ENCODE measurements at regions not wholly inside any gene's neighbourhood (a gene's known extent, or its start where the extent isn't known, plus 50 kb on each side); places are given as distances from the start of the nearest gene placed in this dataset.
"Not testable (repeated sequence)": the region's sequence is repeated elsewhere in the genome, so short reads cannot be mapped to it uniquely, and the experiment has no call there.

DNA sequence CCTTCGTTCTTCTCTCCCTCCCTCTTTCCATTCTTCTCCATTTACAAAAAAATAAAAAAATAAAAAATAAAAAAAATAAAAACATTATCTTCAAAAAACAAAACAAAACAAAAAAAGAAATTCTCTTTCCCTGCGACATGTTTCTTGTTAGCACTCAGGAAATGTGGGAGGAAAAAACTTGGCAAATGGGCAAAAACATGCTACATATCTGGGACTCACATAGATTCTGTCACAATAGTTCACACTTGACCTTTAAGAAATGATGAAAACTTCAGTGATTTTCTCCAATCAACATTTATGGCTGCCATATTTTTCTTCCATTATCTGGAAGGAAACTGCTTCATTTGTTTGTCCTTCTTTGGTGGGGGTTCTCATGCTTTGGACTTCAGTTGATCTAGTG, 109.3 kb downstream of the PRKAB2 start:
- Histone ChIP-seq H3K27ac (ENCODE audit: insufficient read depth, low read depth, low read length, poor library complexity, severe bottlenecking) (no peak overlapping the region), H3K4me3 (ENCODE audit: insufficient read depth, low read depth, low read length) (no peak overlapping the region)
- 94% methylated on average over 2 of the region's 2 CpGs; no CpG with 5 or more reads in 1 of the 2 experiments for WGBS, 2 experiments

DNA sequence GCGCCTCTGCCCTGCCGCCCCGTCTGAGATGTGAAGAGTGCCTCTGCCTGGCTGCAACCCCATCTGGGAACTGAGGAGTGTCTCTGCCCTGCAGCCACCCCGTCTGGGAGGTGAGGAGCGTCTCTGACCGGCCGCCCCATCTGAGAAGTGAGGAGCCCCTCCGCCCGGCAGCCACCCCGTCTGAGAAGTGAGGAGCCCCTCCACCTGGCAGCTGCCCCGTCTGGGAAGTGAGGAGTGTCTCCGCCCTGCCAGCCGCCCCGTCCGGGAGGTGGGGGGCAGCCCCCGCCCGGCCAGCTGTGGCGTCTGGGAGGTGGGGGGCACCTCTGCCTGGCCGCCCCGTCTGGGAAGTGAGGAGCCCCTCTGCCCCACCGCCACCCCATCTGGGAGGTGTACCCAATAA, 110.4 kb downstream of the PRKAB2 start:
- WGBS, 2 experiments: 92 to 93% methylated on average over 21 of the region's 21 CpGs
- H3K4me3 ChIP-seq (ENCODE audit: insufficient read depth, low read depth, low read length); H3K9me3 ChIP-seq (ENCODE audit: control insufficient read depth, low read length): not testable (repeated sequence)

More for the DNA sequence above, 109.3 kb downstream of the PRKAB2 start:
- Histone ChIP-seq H3K36me3 (ENCODE audit: control insufficient read depth, insufficient read depth, low read length) (no peaks in the 10 kb centered on the region), H3K27me3 (ENCODE audit: control insufficient read depth, insufficient read depth, low read length, poor library complexity, severe bottlenecking) (no peaks in the 10 kb centered on the region), H3K4me1 (ENCODE audit: control insufficient read depth, insufficient read depth, low read length) (no peaks in the 10 kb centered on the region), H3K9me3 (ENCODE audit: control insufficient read depth, low read length) (no peaks in the 10 kb centered on the region)

DNA sequence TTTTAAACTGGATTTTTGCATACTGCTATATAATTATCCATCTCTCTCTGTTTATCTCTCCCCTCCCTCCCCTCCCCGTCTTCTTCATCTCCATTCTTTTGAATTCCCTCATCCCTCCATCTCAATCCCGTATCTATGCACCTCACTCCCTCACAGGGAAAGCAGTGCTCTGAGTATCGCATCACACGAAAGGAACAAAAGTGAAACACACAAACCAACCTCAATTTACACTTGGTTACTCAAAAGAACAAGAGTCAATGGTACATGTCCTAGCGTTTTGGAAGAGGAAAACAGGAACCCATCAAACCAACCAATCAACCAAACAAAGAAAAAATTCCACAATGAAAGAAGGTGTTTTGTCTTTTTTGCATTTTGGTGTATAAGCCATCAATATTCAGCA, 115.1 kb downstream of the NBPF12 start:
- no peaks in the 10 kb centered on the region for H3K4me1 ChIP-seq (ENCODE audit: control insufficient read depth, insufficient read depth, low read length)

More for the DNA sequence above, 110.4 kb downstream of the PRKAB2 start:
- H3K27ac ChIP-seq (ENCODE audit: insufficient read depth, low read depth, low read length, poor library complexity, severe bottlenecking); H3K27me3 ChIP-seq (ENCODE audit: control insufficient read depth, insufficient read depth, low read length, poor library complexity, severe bottlenecking); H3K4me1 ChIP-seq (ENCODE audit: control insufficient read depth, insufficient read depth, low read length); H3K36me3 ChIP-seq (ENCODE audit: control insufficient read depth, insufficient read depth, low read length): not testable (repeated sequence)

GRCh38 chr1:147052677-147053076, 114.6 kb downstream of the NBPF12 start:
- Histone ChIP-seq H3K4me3 (ENCODE audit: insufficient read depth, low read depth, low read length) (no peak overlapping the region), H3K27me3 (ENCODE audit: control insufficient read depth, insufficient read depth, low read length, poor library complexity, severe bottlenecking) (no peaks in the 10 kb centered on the region), H3K9me3 (ENCODE audit: control insufficient read depth, low read length) (no peaks in the 10 kb centered on the region), H3K27ac (ENCODE audit: insufficient read depth, low read depth, low read length, poor library complexity, severe bottlenecking) (no peak overlapping the region), H3K4me1 (ENCODE audit: control insufficient read depth, insufficient read depth, low read length) (no peaks in the 10 kb centered on the region), H3K36me3 (ENCODE audit: control insufficient read depth, insufficient read depth, low read length) (no peaks in the 10 kb centered on the region)
- WGBS, 2 experiments: 88 to 97% methylated on average over 5 of the region's 5 CpGs

More for the DNA sequence above, 115.1 kb downstream of the NBPF12 start:
- WGBS, 2 experiments: 86 to 91% methylated on average over 5 of the region's 5 CpGs
- no peaks in the 10 kb centered on the region for H3K27me3 ChIP-seq (ENCODE audit: control insufficient read depth, insufficient read depth, low read length, poor library complexity, severe bottlenecking)
- H3K27ac ChIP-seq (ENCODE audit: insufficient read depth, low read depth, low read length, poor library complexity, severe bottlenecking): no peak overlapping the region
- H3K9me3 ChIP-seq (ENCODE audit: control insufficient read depth, low read length): no peaks in the 10 kb centered on the region
- no peaks in the 10 kb centered on the region for H3K36me3 ChIP-seq (ENCODE audit: control insufficient read depth, insufficient read depth, low read length)
- no peak overlapping the region for H3K4me3 ChIP-seq (ENCODE audit: insufficient read depth, low read depth, low read length)

GRCh38 chr1:147052143-147052542, 114.0 kb downstream of the NBPF12 start:
- H3K9me3 ChIP-seq (ENCODE audit: control insufficient read depth, low read length): no peaks in the 10 kb centered on the region
- no peaks in the 10 kb centered on the region for H3K4me1 ChIP-seq (ENCODE audit: control insufficient read depth, insufficient read depth, low read length)
- H3K36me3 ChIP-seq (ENCODE audit: control insufficient read depth, insufficient read depth, low read length): no peaks in the 10 kb centered on the region
- no peak overlapping the region for H3K27ac ChIP-seq (ENCODE audit: insufficient read depth, low read depth, low read length, poor library complexity, severe bottlenecking)
- WGBS, 2 experiments: 93 to 94% methylated on average over 8 of the region's 8 CpGs
- no peaks in the 10 kb centered on the region for H3K27me3 ChIP-seq (ENCODE audit: control insufficient read depth, insufficient read depth, low read length, poor library complexity, severe bottlenecking)
- no peak overlapping the region for H3K4me3 ChIP-seq (ENCODE audit: insufficient read depth, low read depth, low read length)

DNA sequence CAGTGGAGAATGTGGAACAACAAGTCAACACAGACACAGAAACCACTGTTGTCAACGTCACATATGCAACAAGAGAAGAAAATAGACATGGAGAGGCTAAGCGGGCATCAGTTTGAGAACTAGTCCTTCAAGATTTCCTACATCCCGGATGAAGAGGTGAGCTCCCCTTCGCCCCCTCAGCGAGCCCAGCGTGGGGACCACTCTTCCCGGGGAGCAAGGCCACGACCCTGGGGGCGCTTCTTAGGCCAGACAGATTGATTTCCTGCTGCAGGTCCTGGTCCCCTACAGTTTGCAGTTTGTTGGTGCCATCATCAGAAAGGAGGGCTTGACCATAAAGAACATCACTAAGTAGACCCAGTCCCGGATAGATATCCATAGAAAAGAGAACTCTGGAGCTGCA, 113.0 kb downstream of the NBPF12 start:
- no peak overlapping the region for H3K4me3 ChIP-seq (ENCODE audit: insufficient read depth, low read depth, low read length)
- H3K4me1 ChIP-seq (ENCODE audit: control insufficient read depth, insufficient read depth, low read length): no peaks in the 10 kb centered on the region
- no peaks in the 10 kb centered on the region for H3K27me3 ChIP-seq (ENCODE audit: control insufficient read depth, insufficient read depth, low read length, poor library complexity, severe bottlenecking)
- WGBS, 2 experiments: 93 to 94% methylated on average over 10 of the region's 10 CpGs
- H3K9me3 ChIP-seq (ENCODE audit: control insufficient read depth, low read length): no peaks in the 10 kb centered on the region
- no peak overlapping the region for H3K27ac ChIP-seq (ENCODE audit: insufficient read depth, low read depth, low read length, poor library complexity, severe bottlenecking)
- no peaks in the 10 kb centered on the region for H3K36me3 ChIP-seq (ENCODE audit: control insufficient read depth, insufficient read depth, low read length)

DNA sequence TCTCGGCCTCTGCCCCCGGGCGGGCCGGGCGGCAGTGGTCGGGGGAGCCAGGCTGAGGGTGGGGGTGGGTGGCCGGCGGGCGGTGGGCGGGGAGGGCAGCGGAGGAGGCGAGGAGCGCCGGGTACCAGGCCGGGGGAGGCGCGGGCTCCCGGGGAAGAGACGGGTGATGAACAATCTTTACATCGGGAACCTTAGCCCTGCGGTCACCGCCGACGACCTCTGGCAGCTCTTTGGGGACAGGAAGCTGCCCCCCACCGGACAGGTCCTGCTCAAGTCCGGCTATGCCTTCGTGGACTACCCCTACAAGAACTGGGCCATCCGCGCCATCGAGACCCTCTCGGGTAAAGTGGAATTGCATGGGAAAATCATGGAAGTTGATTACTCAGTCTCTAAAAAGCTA, 112.5 kb downstream of the NBPF12 start:
- Histone ChIP-seq H3K36me3 (ENCODE audit: control insufficient read depth, insufficient read depth, low read length) (no peaks in the 10 kb centered on the region), H3K4me1 (ENCODE audit: control insufficient read depth, insufficient read depth, low read length) (no peaks in the 10 kb centered on the region), H3K4me3 (ENCODE audit: insufficient read depth, low read depth, low read length) (no peak overlapping the region), H3K9me3 (ENCODE audit: control insufficient read depth, low read length) (no peaks in the 10 kb centered on the region), H3K27me3 (ENCODE audit: control insufficient read depth, insufficient read depth, low read length, poor library complexity, severe bottlenecking) (no peaks in the 10 kb centered on the region), H3K27ac (ENCODE audit: insufficient read depth, low read depth, low read length, poor library complexity, severe bottlenecking) (no peak overlapping the region)
- WGBS, 2 experiments: 94 to 95% methylated on average over 31 of the region's 31 CpGs

DNA sequence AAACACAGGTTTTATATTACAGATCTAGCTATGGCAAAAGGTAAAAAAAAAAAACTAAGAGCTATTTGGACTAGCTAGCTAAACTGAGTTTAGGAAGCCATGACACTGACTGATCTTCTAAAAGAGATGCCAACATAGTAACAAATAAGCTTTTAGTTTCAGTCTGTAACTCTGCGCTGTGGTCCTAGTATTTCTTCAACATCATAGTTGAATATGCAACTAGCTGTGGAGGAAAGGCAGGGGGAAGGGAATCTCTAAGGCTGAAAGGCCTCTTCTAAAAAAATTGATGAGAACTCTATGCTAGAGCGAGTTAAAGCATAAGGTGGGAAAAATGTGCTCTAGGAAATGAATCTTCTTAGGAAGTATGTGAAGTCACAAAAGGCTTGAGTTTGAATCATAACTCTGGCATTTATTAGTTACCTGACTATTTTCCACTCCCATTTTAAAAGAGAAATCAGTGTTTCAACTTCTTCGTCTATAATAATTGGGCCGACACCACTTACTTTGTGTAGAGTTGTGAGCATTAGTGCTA, 108.8 kb downstream of the NBPF12 start:
- H3K27me3 ChIP-seq (ENCODE audit: control insufficient read depth, insufficient read depth, low read length, poor library complexity, severe bottlenecking); H3K4me1 ChIP-seq (ENCODE audit: control insufficient read depth, insufficient read depth, low read length); H3K27ac ChIP-seq (ENCODE audit: insufficient read depth, low read depth, low read length, poor library complexity, severe bottlenecking); H3K36me3 ChIP-seq (ENCODE audit: control insufficient read depth, insufficient read depth, low read length); H3K9me3 ChIP-seq (ENCODE audit: control insufficient read depth, low read length); H3K4me3 ChIP-seq (ENCODE audit: insufficient read depth, low read depth, low read length): not testable (repeated sequence)
- 82 to 97% methylated on average over 1 to 3 of the region's 4 CpGs for WGBS, 2 experiments

DNA sequence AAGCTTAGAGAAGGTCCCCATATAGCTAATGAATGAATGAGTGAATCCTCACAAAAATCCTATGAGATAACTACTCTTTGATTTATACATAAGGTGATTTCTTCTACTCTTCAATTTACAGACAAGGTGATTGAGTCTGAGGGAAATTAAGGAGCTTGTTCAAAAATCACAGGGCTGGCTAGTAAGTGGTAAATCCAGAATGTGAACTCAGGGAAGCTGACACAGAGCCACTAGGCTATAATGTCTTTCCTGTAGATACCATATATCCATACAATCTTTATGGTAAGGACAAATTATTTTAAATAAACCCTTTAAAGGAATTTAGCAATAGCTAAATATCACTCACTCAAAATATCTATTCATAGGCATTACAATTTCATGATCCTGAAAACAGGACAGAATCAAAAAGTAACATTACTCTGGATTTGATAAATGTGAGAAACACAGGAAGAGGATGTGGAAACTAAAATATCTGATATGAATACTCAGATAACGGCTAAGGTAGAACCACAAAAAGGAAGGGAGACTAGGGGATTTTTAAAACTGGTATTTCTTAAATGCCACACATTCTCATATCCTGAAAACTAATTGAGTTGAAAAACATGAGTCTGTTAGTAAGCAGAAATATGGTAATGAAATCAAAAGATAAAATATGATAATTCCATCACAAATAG, 108.2 kb downstream of the NBPF12 start:
- H3K9me3 ChIP-seq (ENCODE audit: control insufficient read depth, low read length): no peaks in the 10 kb centered on the region
- WGBS, 2 experiments: 83% methylated on average over 1 of the region's 1 CpG; no CpG with 5 or more reads in 1 of the 2 experiments
- H3K27me3 ChIP-seq (ENCODE audit: control insufficient read depth, insufficient read depth, low read length, poor library complexity, severe bottlenecking): no peaks in the 10 kb centered on the region
- H3K4me3 ChIP-seq (ENCODE audit: insufficient read depth, low read depth, low read length): no peak overlapping the region
- H3K27ac ChIP-seq (ENCODE audit: insufficient read depth, low read depth, low read length, poor library complexity, severe bottlenecking): no peak overlapping the region
- no peaks in the 10 kb centered on the region for H3K36me3 ChIP-seq (ENCODE audit: control insufficient read depth, insufficient read depth, low read length)
- no peaks in the 10 kb centered on the region for H3K4me1 ChIP-seq (ENCODE audit: control insufficient read depth, insufficient read depth, low read length)
